ENCODE measurements at regions not wholly inside any gene's neighbourhood (a gene's known extent, or its start where the extent isn't known, plus 50 kb on each side); places are given as distances from the start of the nearest gene placed in this dataset.
"Not testable (repeated sequence)": the region's sequence is repeated elsewhere in the genome, so short reads cannot be mapped to it uniquely, and the experiment has no call there.

GRCh38 chr18:8989855-8990254, 112.6 kb upstream of the NDUFV2 start:
- no peaks in the 10 kb centered on the region for H3K4me1 ChIP-seq
- H3K9me3 ChIP-seq = no peaks in the 10 kb centered on the region
- no peak for TF ChIP-seq CTCF (IDR thresholded peaks at IDR 0.05)
- TF ChIP-seq POLR2A (IDR thresholded peaks at IDR 0.05) = no peak
- no peak for TF ChIP-seq POLR2AphosphoS5 (IDR thresholded peaks at IDR 0.05)
- no peak for TF ChIP-seq EP300 (IDR thresholded peaks at IDR 0.05; ENCODE audit: low read depth)
- H3K27ac ChIP-seq = peak overlapping the region in 1 of 4 donors; percentile 40
- DNase-seq = no peak
- H3K36me3 ChIP-seq = no peaks in the 10 kb centered on the region
- H3K4me3 ChIP-seq = no peak overlapping the region
- no peaks in the 10 kb centered on the region for H3K27me3 ChIP-seq
- intact Hi-C loops (cut with DNase I; ENCODE audit: low total_unique reads) = loop anchor here (5.0 kb wide), 2 partner anchors 293 to 338 kb away; no protein-coding TSS in a partner anchor
- in situ Hi-C loops (cut with MboI; ENCODE audit: low pct_ligation_motif_present in 1 of 4, low pct_unique_long_range_greater_than_20kb in 1 of 4, low sequenced_read_pairs in 3 of 4) = loop anchor here (10.0 to 25.0 kb wide), 5 partner anchors 285 to 503 kb away; partner anchors contain the start of gene MTCL1 (in 1 of the 4)
- WGBS, 2 donors (ENCODE audit: low coverage in 1 of 2) = 80% methylated on average over 10 of the region's 10 CpGs; no CpG with 5 or more reads in 1 of the 2 donors

GRCh38 chr18:8990276-8991031, 112.0 kb upstream of the NDUFV2 start:
- Histone ChIP-seq H3K9me3 (no peaks in the 10 kb centered on the region), H3K36me3 (no peaks in the 10 kb centered on the region), H3K27me3 (no peaks in the 10 kb centered on the region), H3K4me1 (no peaks in the 10 kb centered on the region), H3K4me3 (no peak overlapping the region), H3K27ac (peak overlapping the region in 2 of 4 donors; percentile 9 to 40)
- in situ Hi-C loops (cut with MboI; ENCODE audit: low pct_ligation_motif_present in 1 of 4, low pct_unique_long_range_greater_than_20kb in 1 of 4, low sequenced_read_pairs in 3 of 4) = loop anchor here (25.0 kb wide), 2 partner anchors 303 to 503 kb away; no protein-coding TSS in a partner anchor
- DNase-seq = no peak
- 73% methylated on average over 26 of the region's 27 CpGs; no CpG with 5 or more reads in 1 of the 2 donors for WGBS, 2 donors (ENCODE audit: low coverage in 1 of 2)
- intact Hi-C loops (cut with DNase I; ENCODE audit: low total_unique reads) = no loop called here
- TF ChIP-seq POLR2AphosphoS5 (IDR thresholded peaks at IDR 0.05) (no peak), CTCF (IDR thresholded peaks at IDR 0.05) (no peak), EP300 (IDR thresholded peaks at IDR 0.05; ENCODE audit: low read depth) (no peak), POLR2A (IDR thresholded peaks at IDR 0.05) (no peak)

- 70 to 73% methylated on average over 2 of the region's 2 CpGs for WGBS, 2 donors (ENCODE audit: low coverage in 1 of 2)
- DNase-seq = no peak
- intact Hi-C loops (cut with DNase I; ENCODE audit: low total_unique reads) = no loop called here
These were observed 111.3 kb upstream of the NDUFV2 start for GRCh38 chr18:8991155-8991554.

GRCh38 chr18:8992500-8992899, 110.0 kb upstream of the NDUFV2 start:
- DNase-seq; H3K27ac ChIP-seq; H3K27me3 ChIP-seq; H3K36me3 ChIP-seq; H3K4me3 ChIP-seq; H3K4me1 ChIP-seq; H3K9me3 ChIP-seq; intact Hi-C loops (cut with DNase I; ENCODE audit: low total_unique reads): not testable (repeated sequence)
- in situ Hi-C loops (cut with MboI; ENCODE audit: low pct_ligation_motif_present in 1 of 4, low pct_unique_long_range_greater_than_20kb in 1 of 4, low sequenced_read_pairs in 3 of 4) = loop anchor here (25.0 kb wide), 2 partner anchors 305 to 505 kb away; no protein-coding TSS in a partner anchor
- 96% methylated on average over 4 of the region's 4 CpGs for WGBS, 2 donors (ENCODE audit: low coverage in 1 of 2)

More at GRCh38 chr18:8991155-8991554, 111.3 kb upstream of the NDUFV2 start:
- no peaks in the 10 kb centered on the region for H3K9me3 ChIP-seq
- H3K4me3 ChIP-seq = no peak overlapping the region
- H3K36me3 ChIP-seq = no peaks in the 10 kb centered on the region
- no peak for TF ChIP-seq EP300 (IDR thresholded peaks at IDR 0.05; ENCODE audit: low read depth)
- no peak for TF ChIP-seq CTCF (IDR thresholded peaks at IDR 0.05)
- TF ChIP-seq POLR2A (IDR thresholded peaks at IDR 0.05) = no peak
- TF ChIP-seq POLR2AphosphoS5 (IDR thresholded peaks at IDR 0.05) = no peak
- H3K27me3 ChIP-seq = no peaks in the 10 kb centered on the region
- peak overlapping the region in 1 of 4 donors; percentile 40 for H3K27ac ChIP-seq
- in situ Hi-C loops (cut with MboI; ENCODE audit: low pct_ligation_motif_present in 1 of 4, low pct_unique_long_range_greater_than_20kb in 1 of 4, low sequenced_read_pairs in 3 of 4) = loop anchor here (25.0 kb wide), 2 partner anchors 304 to 504 kb away; no protein-coding TSS in a partner anchor
- H3K4me1 ChIP-seq = no peaks in the 10 kb centered on the region

Data from transverse colon (tissue), 4 donors.